Astrocyte of the spinal cord (primary cell): ENCODE measurements at regions not wholly inside any gene's neighbourhood (a gene's known extent, or its start where the extent isn't known, plus 50 kb on each side); places are given as distances from the start of the nearest gene placed in this dataset.
A peak's percentile ranks its signal among the peaks of the same experiment; 100 is the strongest.
"Not testable (repeated sequence)": the region's sequence is repeated elsewhere in the genome, so short reads cannot be mapped to it uniquely, and the experiment has no call there.

Experiments
- DNase-seq: peaks from one replicate; pipeline ENCODE4 v3.0.0; 2011; ENCODE audit warnings: low read depth, low spot score
- H3K4me3 ChIP-seq: 2 replicates; pipeline ENCODE4 v1.5.1; 2011; ENCODE audit warnings: low read depth, mild to moderate bottlenecking, low read length, moderate library complexity
- CTCF ChIP-seq: IDR thresholded peaks from 2 replicates; pipeline ENCODE4 v1.5.1; 2012; ENCODE audit warnings: low read depth, mild to moderate bottlenecking, low read length, inconsistent platforms
- in situ Hi-C: cut with HindIII; loops from 2 replicates; pipeline ENCODE4 v1.10.0; 2017; ENCODE audit warnings: low sequenced_read_pairs

DNA sequence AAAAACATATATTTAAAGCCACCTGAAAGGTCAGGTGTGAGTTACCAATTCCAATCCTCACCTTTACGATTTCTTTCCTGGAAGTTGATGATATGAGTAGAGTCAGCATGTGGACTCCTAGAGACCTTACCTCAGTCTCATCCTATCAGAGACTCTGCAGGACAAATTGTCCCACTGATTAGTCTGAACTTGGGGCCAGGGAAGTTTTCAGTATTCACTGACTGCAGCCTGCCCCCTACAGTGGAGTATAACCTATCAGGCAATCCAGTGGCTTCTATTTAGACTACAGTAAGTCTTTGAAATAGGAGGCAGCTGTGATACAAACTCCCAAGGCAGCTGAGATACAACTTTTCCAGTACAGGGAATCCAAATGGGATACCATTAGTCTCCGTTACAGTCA, 449.4 kb upstream of the CDH10 start:
- in situ Hi-C loops: no loop called here
- TF ChIP-seq CTCF: no peak
- no peak for DNase-seq
- no peak overlapping the region for H3K4me3 ChIP-seq

DNA sequence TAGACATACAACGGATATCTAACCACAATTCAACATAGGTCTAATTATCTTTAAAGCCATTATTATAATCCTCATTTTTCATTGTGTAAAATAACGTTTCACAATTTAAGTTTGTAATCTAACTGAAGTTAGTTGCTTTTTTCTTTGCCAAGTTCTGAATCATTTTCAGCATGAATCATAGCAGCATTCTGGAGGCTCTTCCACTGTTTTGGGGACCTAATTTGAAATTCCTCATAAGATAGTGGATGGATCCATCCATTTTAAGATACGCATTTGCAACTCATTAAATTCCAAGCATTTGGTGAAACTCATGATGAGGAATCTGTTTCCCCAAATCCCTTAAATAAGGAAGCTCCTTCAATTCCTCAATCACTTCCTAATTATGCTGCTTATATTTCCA, 447.1 kb upstream of the CDH10 start:
- peak; percentile 49 for DNase-seq
- TF ChIP-seq CTCF: no peak
- in situ Hi-C loops: no loop called here
- no peak overlapping the region for H3K4me3 ChIP-seq

DNA sequence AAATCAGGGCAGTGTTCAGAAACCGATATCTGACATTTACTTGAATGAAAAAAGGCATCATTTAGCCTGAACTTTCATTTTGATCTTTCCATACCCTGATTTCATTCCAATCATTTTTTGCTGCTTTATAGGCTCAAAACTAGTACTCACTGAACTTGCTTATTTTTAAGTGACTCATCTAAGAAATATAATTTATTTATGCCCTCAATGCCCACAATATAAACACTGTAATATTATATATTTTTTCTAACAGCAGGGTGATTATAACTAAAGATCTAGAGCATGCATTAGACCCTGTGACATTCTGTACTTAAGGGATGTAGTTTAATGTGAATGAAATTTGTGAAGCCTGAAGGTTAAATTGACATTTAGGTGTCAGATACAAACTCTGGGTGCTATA, 446.1 kb upstream of the CDH10 start:
- no peak for TF ChIP-seq CTCF
- DNase-seq: peak; percentile 16
- H3K4me3 ChIP-seq: no peak overlapping the region
- in situ Hi-C loops: no loop called here

DNA sequence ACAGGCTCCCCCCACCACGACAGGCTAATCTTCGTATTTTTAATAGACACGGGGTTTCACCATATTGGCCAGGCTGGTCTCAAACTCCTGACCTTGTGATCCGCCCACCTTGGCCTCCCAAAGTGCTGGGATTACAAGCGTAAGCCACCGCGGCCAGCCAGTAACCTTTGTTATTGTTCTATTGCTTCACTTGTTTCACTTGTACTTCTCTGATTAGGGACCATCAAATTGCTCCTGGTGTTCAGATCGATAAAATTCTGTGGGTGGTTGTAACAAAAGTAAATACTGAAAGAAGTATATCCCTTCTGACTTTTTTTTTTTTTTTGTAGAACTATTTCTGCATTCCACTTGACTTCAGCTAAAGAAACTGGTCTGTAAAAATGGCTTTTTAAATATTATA, 445.5 kb upstream of the CDH10 start:
- no peak overlapping the region for H3K4me3 ChIP-seq
- TF ChIP-seq CTCF: no peak
- no peak for DNase-seq
- in situ Hi-C loops: no loop called here

DNA sequence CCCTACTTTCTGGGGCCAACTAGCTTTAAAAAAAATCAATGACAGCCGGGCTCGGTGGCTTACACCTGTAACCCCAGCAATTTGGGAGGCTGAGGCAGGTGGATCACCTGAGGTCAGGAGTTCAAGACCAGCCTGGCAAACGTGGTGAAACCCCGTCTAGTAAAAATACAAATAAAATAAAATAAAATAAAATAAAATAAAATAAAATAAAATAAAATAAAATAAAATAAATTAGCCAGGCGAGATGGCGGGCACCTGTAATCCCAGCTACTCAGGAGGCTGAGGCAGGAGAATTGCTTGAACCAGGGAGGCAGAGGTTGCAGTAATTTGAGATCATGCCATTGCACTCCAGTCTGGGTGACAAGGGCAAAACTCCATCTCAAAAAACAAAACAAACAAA, 443.9 kb upstream of the CDH10 start:
- H3K4me3 ChIP-seq, in situ Hi-C loops, DNase-seq: not testable (repeated sequence)

- in situ Hi-C loops, H3K4me3 ChIP-seq, DNase-seq: not testable (repeated sequence)
These were observed 438.5 kb upstream of the CDH10 start for GRCh38 chr5:25083261-25083660.

- in situ Hi-C loops: no loop called here
- TF ChIP-seq CTCF: no peak
- DNase-seq: no peak
- no peak overlapping the region for H3K4me3 ChIP-seq
These were observed 421.5 kb upstream of the CDH10 start for GRCh38 chr5:25066239-25066638.

DNA sequence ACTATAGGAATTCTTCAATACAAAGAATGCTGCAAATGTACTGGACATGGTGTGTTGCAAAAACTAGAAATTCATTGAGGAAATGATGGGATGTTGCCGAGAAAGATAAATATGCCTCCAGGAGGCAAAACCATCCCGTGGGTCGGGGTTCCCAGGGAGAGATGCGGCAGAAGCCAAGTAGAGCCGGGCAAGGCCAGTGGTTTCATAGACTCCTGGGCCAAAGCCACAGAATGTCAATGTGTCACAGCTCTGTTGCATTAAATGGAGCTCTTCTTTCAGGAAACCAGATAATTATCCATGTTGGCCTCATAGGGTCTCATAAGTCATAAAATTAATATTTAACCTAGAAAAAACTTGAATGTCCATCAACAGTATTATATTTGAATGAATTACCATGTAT, 419.5 kb upstream of the CDH10 start:
- H3K4me3 ChIP-seq: no peak overlapping the region
- in situ Hi-C loops: no loop called here
- no peak for DNase-seq
- TF ChIP-seq CTCF: no peak
